ENCODE measurements at regions not wholly inside any gene's neighbourhood (a gene's known extent, or its start where the extent isn't known, plus 50 kb on each side); places are given as distances from the start of the nearest gene placed in this dataset.

DNA sequence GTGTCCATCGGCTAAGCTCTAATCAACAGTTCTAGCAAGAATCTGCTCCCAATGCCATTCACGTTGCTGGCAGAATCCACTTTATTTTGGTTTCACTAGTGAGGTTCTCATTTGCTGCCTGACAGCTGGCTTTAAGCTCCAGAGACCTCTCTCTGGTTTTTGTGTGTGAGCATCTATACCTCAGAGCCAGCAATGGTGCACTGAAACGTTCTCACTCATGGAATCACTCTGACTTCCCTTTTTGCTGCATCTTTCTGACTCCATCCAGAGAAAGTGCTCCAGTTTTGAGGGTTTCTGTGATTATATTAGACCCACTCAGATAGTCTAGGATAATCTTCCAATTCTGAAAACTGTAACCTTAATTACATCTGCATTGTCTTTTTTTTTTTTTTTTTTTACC lies 596.6 kb downstream of the RNF144A start:
- no peak for DNase-seq (ENCODE audit: insufficient read length, low spot score)
- no peak for FAIRE-seq
- no peak for TF ChIP-seq PAX5 (IDR thresholded peaks at IDR 0.05; ENCODE audit: insufficient read depth, low read length, severe bottlenecking)
- peak; percentile 74 for TF ChIP-seq SPI1 (IDR thresholded peaks at IDR 0.05; ENCODE audit: low read depth, low read length)

DNA sequence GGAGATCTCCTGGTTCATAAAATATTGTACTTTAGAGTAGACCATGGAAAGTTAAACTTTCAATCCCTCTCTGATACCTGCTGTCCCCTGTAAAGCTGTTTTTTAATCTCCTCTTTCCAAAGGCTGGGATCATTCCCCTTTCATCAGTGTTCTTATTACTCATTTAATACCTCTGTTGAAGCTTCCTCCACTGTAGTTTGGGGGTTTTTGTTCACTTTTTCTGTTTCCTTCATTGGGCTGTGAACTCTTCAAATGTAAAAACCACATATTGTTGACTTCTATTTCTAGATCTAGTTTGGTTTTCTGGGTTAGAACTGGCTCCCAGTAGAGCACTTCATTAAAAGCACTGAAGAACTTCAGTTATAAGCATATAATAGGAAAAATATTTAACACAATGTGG lies 598.1 kb downstream of the RNF144A start:
- TF ChIP-seq POLR2AphosphoS5 (IDR thresholded peaks at IDR 0.05; ENCODE audit: low read depth, low read length), result no peak
- no peak for TF ChIP-seq POU2F2 (IDR thresholded peaks at IDR 0.05; ENCODE audit: low read depth, low read length)
- TF ChIP-seq TAF1 (IDR thresholded peaks at IDR 0.05; ENCODE audit: low read depth, low read length), result no peak
- no peak for TF ChIP-seq PAX5 (IDR thresholded peaks at IDR 0.05; ENCODE audit: insufficient read depth, low read length, severe bottlenecking)
- TF ChIP-seq POLR2A (IDR thresholded peaks at IDR 0.05; ENCODE audit: low read depth, low read length), result no peak
- TF ChIP-seq SPI1 (IDR thresholded peaks at IDR 0.05; ENCODE audit: low read depth, low read length), result no peak
- FAIRE-seq (no peak), DNase-seq (ENCODE audit: insufficient read length, low spot score) (no peak)

DNA sequence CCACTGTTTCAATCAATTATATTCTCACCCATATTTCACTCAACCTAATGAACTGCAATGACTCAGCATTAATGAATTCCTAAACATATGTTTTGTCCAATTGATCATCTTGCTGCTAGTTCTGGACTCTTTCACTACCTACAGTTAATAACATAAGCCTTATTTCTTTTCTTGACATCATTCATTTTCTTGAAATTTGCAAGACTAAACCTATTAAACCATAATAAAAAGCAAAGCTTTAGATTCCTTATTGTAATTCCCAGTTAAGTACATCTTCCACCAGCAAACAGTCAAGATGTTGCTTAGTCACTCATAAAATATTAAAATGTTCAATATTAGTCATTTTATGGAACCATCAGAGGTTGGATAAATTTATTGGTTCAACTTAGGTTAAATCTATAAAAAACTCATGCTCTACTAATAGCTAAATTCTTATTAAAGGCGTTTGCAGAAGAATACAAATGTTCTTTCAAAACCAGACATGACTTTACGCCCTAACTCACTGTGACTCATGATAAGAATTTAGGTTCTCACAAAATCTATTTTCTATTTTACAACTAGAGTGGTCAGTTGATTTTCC lies 599.4 kb downstream of the RNF144A start:
- TF ChIP-seq SPI1 (IDR thresholded peaks at IDR 0.05; ENCODE audit: low read depth, low read length) (no peak), TAF1 (IDR thresholded peaks at IDR 0.05; ENCODE audit: low read depth, low read length) (no peak), POU2F2 (IDR thresholded peaks at IDR 0.05; ENCODE audit: low read depth, low read length) (no peak), POLR2A (IDR thresholded peaks at IDR 0.05; ENCODE audit: low read depth, low read length) (no peak), POLR2AphosphoS5 (IDR thresholded peaks at IDR 0.05; ENCODE audit: low read depth, low read length) (no peak), PAX5 (IDR thresholded peaks at IDR 0.05; ENCODE audit: insufficient read depth, low read length, severe bottlenecking) (no peak)
- FAIRE-seq (no peak), DNase-seq (ENCODE audit: insufficient read length, low spot score) (no peak)

DNA sequence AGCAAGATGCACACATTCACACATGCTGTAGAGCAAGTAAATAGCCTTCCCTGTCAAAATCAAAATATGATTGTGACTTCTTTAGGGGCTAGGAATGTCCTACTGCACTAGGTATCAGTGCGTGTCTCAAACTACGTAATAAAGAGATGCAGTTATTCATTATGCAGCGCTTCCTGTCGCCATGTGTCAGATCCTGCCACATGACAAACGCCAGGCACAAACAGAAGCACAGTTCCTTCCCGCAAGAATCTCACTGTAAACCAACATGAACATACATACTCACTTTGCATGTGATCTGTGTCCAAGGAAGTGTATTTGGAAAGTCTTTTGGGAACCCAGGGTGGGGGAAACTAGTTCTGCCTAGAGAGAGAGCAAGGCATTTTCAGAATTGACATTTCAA lies 599.9 kb downstream of the RNF144A start:
- DNase-seq (ENCODE audit: insufficient read length, low spot score) (no peak), FAIRE-seq (peak; percentile 31)
- TF ChIP-seq SPI1 (IDR thresholded peaks at IDR 0.05; ENCODE audit: low read depth, low read length) (no peak), POLR2A (IDR thresholded peaks at IDR 0.05; ENCODE audit: low read depth, low read length) (no peak), POU2F2 (IDR thresholded peaks at IDR 0.05; ENCODE audit: low read depth, low read length) (no peak), PAX5 (IDR thresholded peaks at IDR 0.05; ENCODE audit: insufficient read depth, low read length, severe bottlenecking) (no peak), POLR2AphosphoS5 (IDR thresholded peaks at IDR 0.05; ENCODE audit: low read depth, low read length) (no peak), TAF1 (IDR thresholded peaks at IDR 0.05; ENCODE audit: low read depth, low read length) (no peak)

DNA sequence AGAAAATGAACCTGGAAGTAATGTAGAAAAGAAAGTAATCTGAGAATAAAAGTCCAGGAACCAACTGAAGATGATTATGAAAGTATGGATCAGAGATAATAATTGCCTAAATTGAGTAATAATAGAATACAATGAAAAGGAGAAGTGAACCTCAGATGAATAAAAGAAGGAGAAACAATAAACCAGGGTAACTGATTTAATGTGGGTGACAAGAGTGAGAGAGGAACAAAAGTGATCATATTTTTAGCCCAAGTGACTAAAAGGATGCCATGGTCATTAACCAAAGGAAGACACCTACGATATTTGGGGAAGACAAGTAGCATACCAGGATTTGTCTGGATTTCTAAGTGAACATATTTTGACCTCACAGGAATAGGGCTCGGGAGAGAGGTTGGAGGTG lies 600.6 kb downstream of the RNF144A start:
- 0 out of 2 replicates have a peak, but pooled peaks have one; percentile 9 for TF ChIP-seq SPI1 (IDR thresholded peaks at IDR 0.05; ENCODE audit: low read depth, low read length)
- TF ChIP-seq POLR2A (IDR thresholded peaks at IDR 0.05; ENCODE audit: low read depth, low read length), result no peak
- FAIRE-seq (no peak), DNase-seq (ENCODE audit: insufficient read length, low spot score) (no peak)

DNA sequence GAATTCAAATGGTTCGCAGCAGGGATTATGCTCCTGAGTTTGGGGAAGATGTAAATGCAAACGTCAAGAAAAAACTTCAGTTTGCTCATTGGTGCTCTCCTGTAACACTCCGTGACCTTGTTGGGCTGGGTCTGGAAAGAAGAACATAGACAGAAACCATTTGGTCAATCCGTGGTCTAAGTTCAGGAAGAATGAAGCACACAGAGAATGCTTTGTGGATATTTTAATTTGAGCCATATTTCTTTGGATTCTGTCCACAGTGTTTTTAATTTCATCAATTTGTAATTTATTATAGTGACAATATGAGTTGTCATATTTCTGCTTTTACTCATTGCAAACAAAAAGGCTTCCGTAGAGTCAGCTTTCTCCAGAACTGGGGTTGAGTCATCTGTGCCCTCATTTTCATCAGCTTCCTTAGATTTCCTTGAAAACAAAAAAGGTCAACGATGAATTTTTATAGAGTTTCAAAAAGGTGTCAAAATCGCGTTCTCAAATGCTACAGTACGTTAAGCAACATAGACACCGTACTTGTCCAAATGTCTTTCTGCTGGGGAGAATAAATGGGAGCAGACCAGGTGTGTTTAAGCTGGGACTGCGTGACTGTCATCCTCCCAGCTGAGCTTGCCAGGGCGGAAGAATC lies 606.4 kb downstream of the RNF144A start:
- no peak for DNase-seq (ENCODE audit: insufficient read length, low spot score)
- no peak for FAIRE-seq
- TF ChIP-seq PAX5 (IDR thresholded peaks at IDR 0.05; ENCODE audit: insufficient read depth, low read length, severe bottlenecking) (no peak), SPI1 (IDR thresholded peaks at IDR 0.05; ENCODE audit: low read depth, low read length) (no peak), POLR2A (IDR thresholded peaks at IDR 0.05; ENCODE audit: low read depth, low read length) (no peak), POU2F2 (IDR thresholded peaks at IDR 0.05; ENCODE audit: low read depth, low read length) (no peak)

DNA sequence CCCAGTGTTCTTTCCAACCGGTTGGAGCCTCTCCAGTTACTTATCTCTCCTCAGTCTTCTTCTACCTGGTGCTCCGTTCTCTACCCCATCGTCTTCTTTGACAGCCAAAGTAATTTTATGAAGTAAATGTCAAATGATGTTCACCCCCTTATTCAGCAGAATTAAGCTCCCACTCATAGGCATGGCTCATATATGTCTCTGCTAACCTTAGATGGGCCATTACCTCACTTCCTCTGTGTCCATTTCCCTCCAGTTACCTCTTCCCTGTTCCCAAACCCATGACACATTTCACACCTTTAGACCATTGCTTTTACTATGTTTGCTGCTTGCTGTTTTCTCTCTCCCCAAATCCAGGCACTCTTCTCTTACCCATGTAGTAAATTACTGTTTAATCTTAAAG lies 607.0 kb downstream of the RNF144A start:
- FAIRE-seq (no peak), DNase-seq (ENCODE audit: insufficient read length, low spot score) (no peak)
- TF ChIP-seq POLR2A (IDR thresholded peaks at IDR 0.05; ENCODE audit: low read depth, low read length), result no peak
- no peak for TF ChIP-seq POLR2AphosphoS5 (IDR thresholded peaks at IDR 0.05; ENCODE audit: low read depth, low read length)
- TF ChIP-seq TAF1 (IDR thresholded peaks at IDR 0.05; ENCODE audit: low read depth, low read length), result no peak
- no peak for TF ChIP-seq POU2F2 (IDR thresholded peaks at IDR 0.05; ENCODE audit: low read depth, low read length)
- TF ChIP-seq SPI1 (IDR thresholded peaks at IDR 0.05; ENCODE audit: low read depth, low read length), result no peak
- no peak for TF ChIP-seq PAX5 (IDR thresholded peaks at IDR 0.05; ENCODE audit: insufficient read depth, low read length, severe bottlenecking)

DNA sequence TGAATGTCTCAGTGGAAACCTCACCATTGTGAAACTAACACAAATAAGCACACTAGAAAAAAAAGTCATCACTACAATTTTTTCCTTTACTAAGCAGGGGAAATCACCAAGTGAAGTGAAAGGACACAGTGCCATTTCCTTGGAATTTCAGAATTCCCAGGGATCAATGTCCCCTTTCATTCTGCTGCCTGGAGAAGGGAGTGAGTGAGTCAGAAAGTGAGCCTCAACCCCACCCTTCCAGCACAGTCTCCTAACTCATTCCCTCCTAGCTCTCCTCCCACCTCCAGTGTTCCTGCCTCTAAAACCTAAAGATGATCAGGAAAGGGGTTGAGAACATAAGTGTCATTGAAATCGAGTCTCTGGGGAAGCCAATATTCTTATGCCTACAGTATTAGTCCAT lies 608.5 kb downstream of the RNF144A start:
- DNase-seq (ENCODE audit: insufficient read length, low spot score), result no peak
- TF ChIP-seq POLR2AphosphoS5 (IDR thresholded peaks at IDR 0.05; ENCODE audit: low read depth, low read length) (no peak), POU2F2 (IDR thresholded peaks at IDR 0.05; ENCODE audit: low read depth, low read length) (no peak), PAX5 (IDR thresholded peaks at IDR 0.05; ENCODE audit: insufficient read depth, low read length, severe bottlenecking) (no peak), SPI1 (IDR thresholded peaks at IDR 0.05; ENCODE audit: low read depth, low read length) (no peak), TAF1 (IDR thresholded peaks at IDR 0.05; ENCODE audit: low read depth, low read length) (no peak), POLR2A (IDR thresholded peaks at IDR 0.05; ENCODE audit: low read depth, low read length) (no peak)
- no peak for FAIRE-seq

DNA sequence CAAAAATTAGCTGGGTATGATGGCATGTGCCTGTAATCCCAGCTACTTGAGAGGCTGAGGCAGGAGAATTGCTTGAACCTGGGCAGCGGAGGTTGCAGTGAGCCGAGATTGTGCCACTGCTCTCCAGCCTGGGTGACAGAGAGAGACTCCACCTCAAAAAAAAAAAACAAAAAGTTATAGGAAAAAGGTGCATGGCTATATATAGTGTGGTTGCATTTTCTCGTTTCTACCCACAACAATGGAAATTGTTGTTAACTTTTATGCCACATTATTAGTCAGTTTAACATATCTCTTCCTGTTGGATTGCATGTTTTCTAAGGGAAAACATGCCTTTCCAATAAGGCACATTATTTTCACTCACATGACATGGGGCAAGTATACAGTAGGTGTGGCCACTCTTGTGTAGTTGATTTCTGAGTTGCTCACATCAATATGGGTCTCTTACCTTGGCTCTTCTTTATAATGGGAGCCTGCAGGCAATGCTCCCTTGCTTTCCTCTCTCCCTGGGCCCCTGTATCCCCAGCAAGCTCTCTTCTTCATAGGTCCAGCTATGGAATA lies 610.0 kb downstream of the RNF144A start:
- no peak for FAIRE-seq
- no peak for DNase-seq (ENCODE audit: insufficient read length, low spot score)

DNA sequence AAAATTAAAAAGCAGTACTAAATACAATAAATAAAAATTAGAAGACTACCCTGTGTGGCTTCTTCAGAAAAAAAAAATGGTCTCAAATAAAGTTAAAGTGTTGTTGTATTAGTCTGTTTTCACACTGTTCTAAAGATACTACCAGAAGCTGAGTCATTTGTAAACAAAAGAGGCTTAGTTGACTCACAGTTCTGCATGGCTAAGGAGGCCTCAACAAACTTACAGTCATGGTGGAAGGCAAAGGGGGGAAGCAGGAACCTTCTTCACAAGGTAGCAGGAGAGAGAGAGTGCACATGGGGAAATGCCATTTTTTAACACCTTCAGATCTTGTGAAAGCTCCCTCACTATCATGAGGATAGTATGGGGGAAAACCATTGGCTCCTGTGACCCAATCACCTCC lies 612.8 kb downstream of the RNF144A start:
- no peak for TF ChIP-seq POU2F2 (IDR thresholded peaks at IDR 0.05; ENCODE audit: low read depth, low read length)
- TF ChIP-seq PAX5 (IDR thresholded peaks at IDR 0.05; ENCODE audit: insufficient read depth, low read length, severe bottlenecking), result no peak
- no peak for TF ChIP-seq SPI1 (IDR thresholded peaks at IDR 0.05; ENCODE audit: low read depth, low read length)
- no peak for TF ChIP-seq TAF1 (IDR thresholded peaks at IDR 0.05; ENCODE audit: low read depth, low read length)
- no peak for TF ChIP-seq POLR2AphosphoS5 (IDR thresholded peaks at IDR 0.05; ENCODE audit: low read depth, low read length)
- no peak for TF ChIP-seq POLR2A (IDR thresholded peaks at IDR 0.05; ENCODE audit: low read depth, low read length)
- DNase-seq (ENCODE audit: insufficient read length, low spot score) (no peak), FAIRE-seq (no peak)

More for the DNA sequence above, 610.0 kb downstream of the RNF144A start:
- TF ChIP-seq POLR2A (IDR thresholded peaks at IDR 0.05; ENCODE audit: low read depth, low read length) (no peak), TAF1 (IDR thresholded peaks at IDR 0.05; ENCODE audit: low read depth, low read length) (no peak), PAX5 (IDR thresholded peaks at IDR 0.05; ENCODE audit: insufficient read depth, low read length, severe bottlenecking) (no peak), SPI1 (IDR thresholded peaks at IDR 0.05; ENCODE audit: low read depth, low read length) (no peak), POU2F2 (IDR thresholded peaks at IDR 0.05; ENCODE audit: low read depth, low read length) (no peak), POLR2AphosphoS5 (IDR thresholded peaks at IDR 0.05; ENCODE audit: low read depth, low read length) (no peak)

Measured in GM12891 (cell line).